ENCODE measurements at regions not wholly inside any gene's neighbourhood (a gene's known extent, or its start where the extent isn't known, plus 50 kb on each side); places are given as distances from the start of the nearest gene placed in this dataset.

- TF ChIP-seq CTCF (IDR thresholded peaks at IDR 0.05 in 8 of 11, conservative IDR thresholded peaks at IDR 0.05 in 3 of 11) (no peak), POLR2AphosphoS5 (IDR thresholded peaks at IDR 0.05) (no peak), POLR2A (IDR thresholded peaks at IDR 0.05) (no peak)
Measured at GRCh38 chr2:195150819-195151218, 506.2 kb upstream of the SLC39A10 start.

Measured in spleen (tissue), 7 donors.